Ovary (tissue), 7 donors: ENCODE measurements at regions not wholly inside any gene's neighbourhood (a gene's known extent, or its start where the extent isn't known, plus 50 kb on each side); places are given as distances from the start of the nearest gene placed in this dataset.
"Not testable (repeated sequence)": the region's sequence is repeated elsewhere in the genome, so short reads cannot be mapped to it uniquely, and the experiment has no call there.

Source experiments
- DNase-seq, 5 donors: peaks; one replicate each; pipeline ENCODE4 v3.0.0-alpha.2; 2019 to 2020
- H3K27ac ChIP-seq, 2 donors: fragments of 200-600 bp; one replicate each; pipeline versions ENCODE4 v1.5.1 to v1.8.0; 2019 to 2022
- H3K27me3 ChIP-seq: fragments of 200-600 bp; one replicate; pipeline ENCODE4 v1.8.0; 2022
- H3K36me3 ChIP-seq: fragments of 200-600 bp; sonication (generic); one replicate; pipeline ENCODE4 v1.5.1; 2019
- H3K4me1 ChIP-seq: one replicate; pipeline ENCODE4 v1.8.1; 2013; ENCODE audit warnings: mild to moderate bottlenecking, moderate library complexity; ENCODE audit not compliant: insufficient read depth
- H3K4me3 ChIP-seq: fragments of 200-600 bp; sonication (generic); one replicate; pipeline ENCODE4 v1.5.1; 2017
- H3K9me3 ChIP-seq, 2 donors: fragments of 200-600 bp in 1 of 2; sonication (generic) in 1 of 2; one replicate each; pipeline versions ENCODE4 v1.5.1 to v1.8.1; 2013 to 2019; ENCODE audit warnings: mild to moderate bottlenecking in 1 of 2, moderate library complexity in 1 of 2
- EP300 ChIP-seq: sonication (generic); formaldehyde crosslinking; IDR thresholded peaks from one replicate; pipeline ENCODE4 v1.6.1; 2017; ENCODE audit warnings: antibody characterized with exemption
- WGBS, 3 donors: extraction: QIAGEN DNeasy Blood & Tissue Kit in 1 of 3; methylation state at CpG; one replicate each; pipeline versions ENCODE4 v1.1.5 to v1.1.7; 2013 to 2017; 5-methylcytosine and 5-hydroxymethylcytosine counted together
- intact Hi-C, 4 donors: fragments of 100-400 bp; cut with DNase I; formaldehyde crosslinking; loops; one replicate each; pipeline versions ENCODE4 v1.11.0 to v1.15.1; 2022 to 2023
- donor health status: DM: no; HTN: no; CAD: no; lungs with moderate emphysema.
- donor health status: DM: no; HTN: no; CAD: no.
- donor health status: Bipolar disorder and iron deficiency.
- donor health status: DM: no; HTN: no; CAD: no.
- donor health status: DM: yes; HTN: yes; CAD: no.

- H3K27me3 ChIP-seq, DNase-seq, H3K9me3 ChIP-seq, H3K4me3 ChIP-seq, H3K27ac ChIP-seq, intact Hi-C loops, H3K4me1 ChIP-seq, H3K36me3 ChIP-seq: not testable (repeated sequence)
- 29 to 47% (median 37%) methylated on average over 3 to 4 of the region's 4 CpGs for WGBS, 3 donors
Measured at GRCh38 chr13:16201202-16201601, 2980.4 kb downstream of the TUBA3C start.

- H3K36me3 ChIP-seq, H3K4me3 ChIP-seq, H3K4me1 ChIP-seq, DNase-seq, H3K27me3 ChIP-seq, intact Hi-C loops, H3K27ac ChIP-seq: not testable (repeated sequence)
- WGBS, 3 donors, result 47 to 51% (median 48%) methylated on average over 5 to 6 of the region's 6 CpGs
- H3K9me3 ChIP-seq, result peaks cover 0 to 11% of the 10 kb centered on the region in 2 donors
Measured at GRCh38 chr13:16160609-16161008, 3021.0 kb downstream of the TUBA3C start.

- H3K27me3 ChIP-seq, H3K27ac ChIP-seq, H3K36me3 ChIP-seq, H3K4me3 ChIP-seq, DNase-seq, H3K4me1 ChIP-seq, intact Hi-C loops: not testable (repeated sequence)
- WGBS, 3 donors, result 4 to 25% (median 7%) methylated on average over 1 to 3 of the region's 5 CpGs
- peaks cover 0 to 11% of the 10 kb centered on the region in 2 donors for H3K9me3 ChIP-seq
Measured at GRCh38 chr13:16158958-16159357, 3022.7 kb downstream of the TUBA3C start.

- H3K27me3 ChIP-seq, H3K9me3 ChIP-seq, H3K27ac ChIP-seq, intact Hi-C loops, H3K36me3 ChIP-seq, H3K4me1 ChIP-seq, H3K4me3 ChIP-seq: not testable (repeated sequence)
- DNase-seq, result peak in 2 of 5 donors; percentile 7 to 13
- 42 to 82% (median 67%) methylated on average over 5 to 6 of the region's 6 CpGs for WGBS, 3 donors
Measured at GRCh38 chr13:16158016-16158415, 3023.6 kb downstream of the TUBA3C start.

DNA sequence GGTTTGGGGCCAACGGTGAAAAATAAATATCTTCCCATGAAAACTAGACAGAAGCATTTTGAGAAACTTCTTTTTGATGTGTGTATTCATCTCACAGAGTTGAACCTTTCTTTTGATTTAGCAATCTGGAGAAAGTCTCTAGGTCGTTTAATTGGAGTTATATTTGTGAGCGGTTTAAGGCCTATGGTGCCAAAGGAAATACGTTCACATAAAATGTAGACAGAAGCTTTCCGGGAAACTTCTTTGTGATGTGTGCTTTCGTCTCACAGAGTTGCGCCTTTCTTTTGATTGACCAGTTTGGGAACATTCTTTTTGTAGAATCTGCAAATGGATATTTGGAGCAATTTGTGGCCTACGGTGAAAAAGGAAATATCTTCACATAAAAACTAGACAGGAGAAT is 3028.8 kb downstream of the TUBA3C start:
- H3K4me3 ChIP-seq, H3K36me3 ChIP-seq, H3K4me1 ChIP-seq, H3K9me3 ChIP-seq, H3K27ac ChIP-seq, H3K27me3 ChIP-seq, DNase-seq, intact Hi-C loops: not testable (repeated sequence)
- 64 to 67% (median 67%) methylated on average over 7 to 8 of the region's 8 CpGs for WGBS, 3 donors

DNA sequence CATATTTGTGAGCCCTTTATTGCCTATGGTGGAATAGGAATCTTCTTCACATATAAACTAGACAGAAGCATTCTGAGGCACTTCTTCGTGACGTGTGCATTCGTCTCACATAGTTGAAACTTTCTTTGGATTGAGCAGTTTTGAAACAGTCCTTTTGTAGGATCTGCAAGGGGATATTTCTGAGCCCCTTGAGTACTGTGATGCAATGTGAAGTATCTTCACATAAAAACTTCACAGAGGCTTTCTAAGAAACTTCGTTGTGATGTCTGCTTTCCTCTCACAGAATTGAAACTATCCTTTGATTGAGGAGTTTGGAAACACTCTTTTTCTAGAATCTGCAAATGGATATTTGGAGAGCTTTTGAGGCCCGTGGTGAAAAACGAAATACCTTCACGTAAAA is 3030.3 kb downstream of the TUBA3C start:
- intact Hi-C loops, H3K27ac ChIP-seq, H3K4me1 ChIP-seq, H3K4me3 ChIP-seq, H3K36me3 ChIP-seq, DNase-seq, H3K9me3 ChIP-seq, H3K27me3 ChIP-seq: not testable (repeated sequence)
- 52 to 64% (median 60%) methylated on average over 5 to 7 of the region's 7 CpGs for WGBS, 3 donors

DNA sequence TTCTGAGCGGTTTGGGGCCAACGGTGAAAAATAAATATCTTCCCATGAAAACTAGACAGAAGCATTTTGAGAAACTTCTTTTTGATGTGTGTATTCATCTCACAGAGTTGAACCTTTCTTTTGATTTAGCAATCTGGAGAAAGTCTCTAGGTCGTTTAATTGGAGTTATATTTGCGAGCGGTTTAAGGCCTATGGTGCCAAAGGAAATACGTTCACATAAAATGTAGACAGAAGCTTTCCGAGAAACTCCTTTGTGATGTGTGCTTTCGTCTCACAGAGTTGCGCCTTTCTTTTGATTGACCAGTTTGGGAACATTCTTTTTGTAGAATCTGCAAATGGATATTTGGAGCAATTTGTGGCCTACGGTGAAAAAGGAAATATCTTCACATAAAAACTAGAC is 3032.2 kb downstream of the TUBA3C start:
- H3K4me3 ChIP-seq, H3K36me3 ChIP-seq, H3K4me1 ChIP-seq, H3K27ac ChIP-seq, intact Hi-C loops, DNase-seq, H3K27me3 ChIP-seq: not testable (repeated sequence)
- WGBS, 3 donors, result 74 to 78% (median 76%) methylated on average over 5 to 7 of the region's 10 CpGs
- H3K9me3 ChIP-seq, result peaks cover 0 to 13% of the 10 kb centered on the region in 2 donors

DNA sequence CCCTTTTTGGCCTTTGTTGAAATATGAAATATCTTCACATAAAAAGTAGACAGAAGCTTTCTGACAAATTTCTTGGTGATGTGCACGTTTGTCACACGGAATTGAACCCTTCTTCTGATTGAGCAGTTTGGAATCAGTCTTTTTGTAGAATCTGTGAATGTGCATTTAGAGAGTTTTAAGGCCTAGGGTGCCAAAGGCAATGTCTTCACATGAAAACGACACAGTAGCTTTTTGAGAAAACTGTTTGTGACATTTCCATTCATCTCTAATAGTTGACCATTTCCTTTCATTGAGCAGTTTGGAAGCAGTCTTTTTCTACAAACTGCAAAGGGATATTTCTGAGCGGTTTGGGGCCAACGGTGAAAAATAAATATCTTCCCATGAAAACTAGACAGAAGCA is 3036.0 kb downstream of the TUBA3C start:
- H3K9me3 ChIP-seq, result peaks cover 0 to 13% of the 10 kb centered on the region in 2 donors
- 33 to 40% (median 36%) methylated on average over 3 to 5 of the region's 5 CpGs for WGBS, 3 donors
- H3K27ac ChIP-seq, H3K4me1 ChIP-seq, H3K36me3 ChIP-seq, DNase-seq, H3K4me3 ChIP-seq, intact Hi-C loops, H3K27me3 ChIP-seq: not testable (repeated sequence)

DNA sequence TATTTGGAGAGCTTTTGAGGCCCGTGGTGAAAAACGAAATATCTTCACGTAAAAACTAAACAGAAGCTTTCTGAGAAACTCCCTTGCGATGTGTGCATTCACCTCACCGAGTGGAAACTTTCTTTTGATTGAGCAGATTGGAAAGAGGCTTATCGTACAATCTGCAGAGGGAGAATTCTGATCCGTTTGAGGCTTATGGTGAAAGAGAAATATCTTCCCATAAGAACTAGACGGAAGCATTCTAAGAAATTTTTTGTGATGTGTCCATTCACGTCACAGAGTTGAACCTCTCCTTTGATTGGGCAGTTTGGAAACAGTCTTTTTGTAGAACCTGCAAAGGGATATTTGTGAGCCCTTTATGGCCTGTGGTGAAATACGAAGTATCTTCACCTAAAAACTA is 3040.3 kb downstream of the TUBA3C start:
- intact Hi-C loops, H3K4me3 ChIP-seq, DNase-seq, H3K36me3 ChIP-seq, H3K27ac ChIP-seq, H3K4me1 ChIP-seq, H3K27me3 ChIP-seq: not testable (repeated sequence)
- 49 to 64% (median 60%) methylated on average over 6 to 10 of the region's 10 CpGs for WGBS, 3 donors
- H3K9me3 ChIP-seq, result peaks cover 0 to 14% of the 10 kb centered on the region in 2 donors
- peak; percentile 20 for TF ChIP-seq EP300

- 34 to 51% (median 44%) methylated on average over 2 of the region's 2 CpGs for WGBS, 3 donors
- H3K4me3 ChIP-seq, DNase-seq, H3K27ac ChIP-seq, H3K4me1 ChIP-seq, H3K9me3 ChIP-seq, intact Hi-C loops, H3K27me3 ChIP-seq, H3K36me3 ChIP-seq: not testable (repeated sequence)
Measured at GRCh38 chr13:16136846-16137245, 3044.8 kb downstream of the TUBA3C start.

DNA sequence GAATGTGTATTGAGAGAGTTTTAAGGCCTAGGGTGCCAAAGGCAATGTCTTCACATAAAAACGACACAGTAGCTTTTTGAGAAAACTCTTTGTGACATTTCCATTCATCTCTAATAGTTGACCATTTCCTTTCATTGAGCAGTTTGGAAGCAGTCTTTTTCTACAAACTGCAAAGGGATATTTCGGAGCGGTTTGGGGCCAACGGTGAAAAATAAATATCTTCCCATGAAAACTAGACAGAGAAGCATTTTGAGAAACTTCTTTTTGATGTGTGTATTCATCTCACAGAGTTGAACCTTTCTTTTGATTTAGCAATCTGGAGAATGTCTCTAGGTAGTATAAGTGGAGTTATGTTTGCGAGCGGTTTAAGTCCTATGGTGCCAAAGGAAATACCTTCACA is 3052.9 kb downstream of the TUBA3C start:
- H3K27me3 ChIP-seq, intact Hi-C loops: not testable (repeated sequence)

DNA sequence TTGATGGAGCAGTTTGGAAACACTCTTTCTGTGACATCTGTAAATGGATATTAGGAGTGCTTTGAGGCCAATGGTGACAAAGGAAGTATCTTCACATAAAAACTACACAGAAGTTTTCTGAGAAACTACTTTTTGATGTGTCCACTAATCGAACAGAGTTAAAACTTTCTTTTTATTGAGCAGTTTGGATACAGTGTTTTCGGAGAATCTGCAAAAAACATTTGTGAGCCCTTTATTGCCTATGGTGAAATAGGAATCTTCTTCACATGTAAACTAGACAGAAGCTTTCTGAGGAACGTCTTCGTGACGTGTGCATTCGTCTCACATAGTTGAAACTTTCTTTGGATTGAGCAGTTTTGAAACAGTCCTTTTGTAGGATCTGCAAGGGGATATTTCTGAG is 3068.2 kb downstream of the TUBA3C start:
- H3K4me1 ChIP-seq, H3K36me3 ChIP-seq, intact Hi-C loops, H3K4me3 ChIP-seq, H3K9me3 ChIP-seq, DNase-seq, H3K27me3 ChIP-seq, H3K27ac ChIP-seq: not testable (repeated sequence)
- WGBS, 3 donors, result 46 to 50% (median 48%) methylated on average over 6 of the region's 6 CpGs

More for the DNA sequence above, 3052.9 kb downstream of the TUBA3C start:
- peak in 1 of 5 donors; percentile 10 for DNase-seq
- H3K4me3 ChIP-seq, H3K4me1 ChIP-seq, H3K27ac ChIP-seq, H3K9me3 ChIP-seq, H3K36me3 ChIP-seq: not testable (repeated sequence)
- 58 to 83% (median 62%) methylated on average over 5 to 6 of the region's 6 CpGs for WGBS, 3 donors
